ENCODE measurements at regions not wholly inside any gene's neighbourhood (a gene's known extent, or its start where the extent isn't known, plus 50 kb on each side); places are given as distances from the start of the nearest gene placed in this dataset.
"Not testable (repeated sequence)": the region's sequence is repeated elsewhere in the genome, so short reads cannot be mapped to it uniquely, and the experiment has no call there.

GRCh38 chr10:4633186-4633585 is 192.8 kb upstream of the AKR1E2 start:
- DNase-seq, result no peak

DNA sequence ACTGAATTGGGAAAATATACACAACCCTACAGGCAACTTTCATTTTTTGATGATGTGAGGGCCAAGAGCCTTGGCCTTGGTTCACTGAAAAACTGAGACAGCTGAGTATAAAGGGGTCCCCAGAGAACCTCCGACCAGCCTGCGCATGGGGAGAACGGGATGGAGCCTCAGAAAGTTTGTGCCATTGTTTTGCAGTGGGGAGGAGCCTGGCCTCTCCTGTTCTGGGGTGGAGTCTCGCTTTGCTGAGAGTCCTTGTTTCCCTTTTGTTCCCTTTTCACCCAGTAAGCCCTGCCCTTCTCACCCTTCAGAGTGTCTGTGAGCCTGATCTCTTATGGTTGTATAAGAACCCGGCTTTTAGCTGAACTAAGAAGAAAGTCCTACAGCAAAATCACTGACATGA is 193.2 kb upstream of the AKR1E2 start:
- DNase-seq, result no peak

DNA sequence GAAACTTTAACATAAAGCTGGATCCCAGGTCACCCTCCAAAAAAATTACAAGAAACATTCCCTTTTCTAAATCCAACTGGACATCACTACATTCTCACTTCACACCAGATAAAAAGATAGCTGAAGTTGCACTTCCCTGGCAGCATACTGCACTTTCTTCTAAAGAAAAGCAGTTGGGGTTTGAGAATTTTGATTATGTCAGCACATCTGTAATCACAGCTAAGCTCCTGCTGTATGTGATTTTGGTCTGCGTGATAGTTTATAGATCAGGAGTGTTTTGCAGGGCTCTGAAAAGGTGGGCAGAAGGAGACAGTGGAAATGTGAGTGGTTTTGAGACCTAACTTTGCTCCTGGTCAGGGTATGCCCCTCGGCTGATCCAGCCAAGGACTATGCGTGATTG is 199.1 kb upstream of the AKR1E2 start:
- DNase-seq, result no peak

DNA sequence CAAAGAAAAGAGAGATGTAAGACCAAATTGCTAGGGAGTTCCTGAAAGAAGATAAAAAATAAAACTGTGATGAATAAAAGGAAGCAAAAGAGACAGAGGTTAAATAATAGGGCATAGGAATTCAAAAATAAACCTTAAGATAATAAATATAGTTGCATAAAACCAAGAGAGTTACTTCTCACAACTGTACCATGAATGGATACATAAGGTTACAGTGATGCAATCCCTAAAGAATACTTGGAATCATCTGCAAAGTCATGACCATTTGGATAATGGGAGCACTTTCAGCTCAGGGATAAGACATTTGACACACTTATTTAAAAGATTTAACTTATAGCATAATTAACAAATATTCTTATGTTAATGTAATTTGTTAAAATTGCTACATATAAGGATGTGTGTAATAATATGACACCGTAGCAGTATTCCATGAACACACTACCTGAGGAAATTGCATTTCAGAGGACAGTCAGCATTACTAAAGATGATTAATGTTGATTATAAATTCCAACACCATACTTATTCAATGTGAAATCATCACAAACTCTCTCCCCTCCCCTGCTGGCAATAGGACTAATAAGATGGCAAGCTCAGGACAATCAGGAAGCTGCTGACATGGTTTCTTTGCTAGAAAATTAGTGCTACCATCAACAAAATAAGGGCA is 202.1 kb upstream of the AKR1E2 start:
- no peak for DNase-seq

DNA sequence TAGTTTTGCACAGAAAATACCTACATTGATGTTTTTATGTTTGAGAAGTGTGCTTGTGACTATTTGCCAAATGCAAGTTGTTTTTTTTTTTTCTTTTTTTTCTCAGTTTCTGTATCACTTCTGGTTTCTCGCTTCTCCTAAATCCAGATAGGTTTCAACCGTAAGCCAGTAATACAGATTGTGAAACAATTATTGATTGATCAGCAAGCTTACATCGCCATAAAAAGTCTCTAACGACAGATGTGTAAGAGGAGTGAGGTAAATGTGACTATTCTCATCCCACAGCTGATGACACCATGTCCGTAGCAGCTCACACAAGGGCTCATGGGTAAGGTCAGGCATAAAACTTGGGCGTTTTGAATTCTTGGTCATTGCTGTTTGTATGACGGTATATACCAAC is 202.8 kb upstream of the AKR1E2 start:
- DNase-seq, result no peak

DNA sequence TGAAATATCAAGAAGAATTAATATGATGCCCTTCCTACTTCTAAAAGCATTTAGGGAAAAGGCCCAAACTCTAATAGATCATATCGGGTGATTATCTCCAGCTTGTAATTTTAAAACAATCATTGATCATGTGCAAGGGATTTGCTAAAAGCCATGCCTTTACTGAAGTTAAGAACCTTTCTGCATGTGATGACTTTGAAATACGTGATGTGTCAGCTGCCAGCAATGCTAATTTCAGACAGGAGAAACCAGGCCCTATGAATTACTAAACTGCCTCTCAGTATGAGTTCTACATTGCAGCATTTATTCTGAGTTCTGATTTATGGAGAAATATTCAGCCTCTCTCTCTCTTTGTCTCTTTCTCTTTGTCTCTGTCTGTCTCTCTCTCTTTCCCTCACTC is 203.6 kb upstream of the AKR1E2 start:
- no peak for DNase-seq

- DNase-seq, result no peak
Observed at GRCh38 chr10:4617589-4617988, 208.4 kb upstream of the AKR1E2 start.

GRCh38 chr10:4615042-4615441 is 211.0 kb upstream of the AKR1E2 start:
- DNase-seq, result no peak

GRCh38 chr10:4609251-4609650 is 216.8 kb upstream of the AKR1E2 start:
- no peak for DNase-seq

DNA sequence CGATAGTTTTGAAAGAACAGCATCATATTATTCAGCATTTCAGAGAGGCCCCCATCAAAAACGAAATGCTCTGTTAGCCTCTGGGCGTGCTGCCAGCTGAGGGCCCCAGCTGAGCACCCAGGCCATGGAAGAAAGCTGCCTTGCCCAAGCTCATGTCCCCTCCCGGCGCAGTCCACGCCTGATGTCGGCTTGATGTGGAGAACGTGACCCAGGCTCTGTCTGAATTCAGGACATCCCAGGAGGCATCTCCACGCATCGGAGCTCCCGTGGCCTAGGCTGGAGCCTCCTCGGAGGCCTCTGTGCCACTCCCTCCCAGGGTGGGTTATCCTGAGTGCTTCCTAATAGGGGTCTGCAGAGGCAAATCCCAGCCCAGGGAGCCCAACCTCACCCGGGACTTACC is 218.3 kb upstream of the AKR1E2 start:
- DNase-seq, result no peak

DNA sequence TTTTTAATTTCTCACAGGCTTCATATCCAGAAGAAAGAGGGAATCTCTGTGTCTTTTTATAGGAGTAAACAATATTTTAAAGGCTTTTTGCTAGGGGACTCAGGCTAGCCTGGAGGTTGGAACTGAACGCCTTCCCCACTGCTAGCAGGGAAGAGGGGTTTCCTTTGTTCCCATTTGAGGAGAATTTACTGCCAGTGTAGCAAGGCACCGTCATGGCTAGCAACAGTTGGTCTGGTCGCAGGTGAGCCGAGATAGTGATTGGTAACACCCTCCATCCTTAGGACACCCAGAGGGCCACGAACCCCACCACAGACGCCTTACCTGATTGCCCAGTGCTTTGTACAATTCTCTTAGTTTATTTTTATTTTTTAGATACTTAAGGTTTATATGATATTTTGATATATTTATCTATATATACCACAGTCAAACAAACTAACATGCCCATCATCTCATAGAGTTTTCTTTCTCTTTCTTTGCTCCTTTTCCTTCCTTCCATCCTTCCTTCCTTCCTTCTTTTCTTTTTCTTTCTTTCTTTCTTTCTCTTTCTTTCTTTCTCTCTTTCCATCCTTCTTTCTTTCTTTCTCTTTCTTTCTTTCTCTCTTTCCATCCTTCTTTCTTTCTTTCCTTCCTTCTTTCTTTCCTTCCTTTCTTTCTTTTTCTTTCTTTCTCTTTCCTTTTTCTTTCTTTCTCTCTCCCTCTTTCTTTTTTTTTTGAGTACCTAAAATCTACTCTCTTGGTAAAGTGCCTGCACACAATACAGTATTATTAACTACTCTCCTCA is 219.0 kb upstream of the AKR1E2 start:
- no peak for DNase-seq

GRCh38 chr10:4602764-4603491 is 223.1 kb upstream of the AKR1E2 start:
- DNase-seq, result no peak

DNA sequence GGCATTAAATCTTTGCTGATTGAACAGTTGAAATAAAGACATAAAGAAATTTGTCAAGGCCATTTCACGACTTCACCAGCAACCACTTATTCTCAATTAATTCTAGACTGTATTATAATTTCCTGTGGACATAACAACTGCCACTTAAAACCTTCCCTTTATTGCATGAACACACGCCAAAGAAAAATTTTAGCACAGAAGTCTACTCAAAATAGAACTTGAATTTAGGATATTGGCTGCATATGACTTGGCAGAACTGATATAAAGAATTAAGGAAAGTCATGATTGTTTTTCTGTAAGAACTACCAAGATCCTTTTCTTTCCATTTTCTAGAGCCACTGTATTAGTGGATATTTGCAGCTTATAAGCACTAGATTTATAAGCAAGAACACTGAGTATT is 226.5 kb upstream of the AKR1E2 start:
- DNase-seq, result no peak

GRCh38 chr10:4597898-4598297 is 228.1 kb upstream of the AKR1E2 start:
- DNase-seq, result not testable (repeated sequence)

DNA sequence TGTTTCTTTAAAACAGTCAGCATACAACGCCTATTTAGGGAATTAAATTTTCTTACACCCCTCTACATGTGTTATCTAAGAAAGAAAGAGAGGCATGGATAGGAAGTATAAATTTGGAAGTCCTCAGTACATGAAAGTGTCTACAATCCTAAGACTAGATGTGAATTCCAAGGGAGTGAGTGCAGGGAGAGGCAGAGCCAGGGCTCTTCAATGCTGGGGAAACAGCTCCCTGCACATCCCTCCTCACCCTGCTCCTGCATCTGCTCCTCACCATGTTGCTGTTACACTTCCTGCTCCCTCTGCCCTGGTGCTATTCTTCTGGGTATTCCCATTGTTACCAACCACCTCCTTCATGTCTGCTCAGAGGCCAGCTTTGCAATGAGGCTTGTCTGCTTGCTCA is 229.1 kb upstream of the AKR1E2 start:
- no peak for DNase-seq

GRCh38 chr10:4595719-4596319 is 230.2 kb upstream of the AKR1E2 start:
- DNase-seq, result no peak

GRCh38 chr10:4590807-4591206 is 235.2 kb upstream of the AKR1E2 start:
- no peak for DNase-seq

GRCh38 chr10:4588824-4589223 is 237.2 kb upstream of the AKR1E2 start:
- DNase-seq, result no peak

- DNase-seq, result no peak
Observed at GRCh38 chr10:4587466-4587865, 238.5 kb upstream of the AKR1E2 start.

DNA sequence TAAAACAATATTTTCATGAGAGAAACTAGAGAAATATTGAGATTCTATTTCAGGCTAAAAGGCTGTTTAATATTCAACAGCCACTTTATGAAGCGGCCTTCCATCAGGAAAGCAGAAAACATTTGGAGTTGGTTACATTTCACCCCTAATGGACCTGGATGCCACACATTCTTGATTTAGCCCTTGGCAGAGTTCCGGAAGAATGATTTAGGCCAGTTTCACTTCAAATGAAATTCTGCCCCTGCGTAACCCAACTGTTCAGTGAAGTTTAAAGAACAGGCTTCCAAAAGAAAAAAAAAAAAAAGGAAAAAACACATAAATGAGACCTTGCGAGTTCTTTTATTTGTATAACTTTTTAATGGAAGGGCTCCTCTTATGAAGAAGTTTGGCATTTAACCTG is 239.2 kb upstream of the AKR1E2 start:
- DNase-seq, result no peak

DNA sequence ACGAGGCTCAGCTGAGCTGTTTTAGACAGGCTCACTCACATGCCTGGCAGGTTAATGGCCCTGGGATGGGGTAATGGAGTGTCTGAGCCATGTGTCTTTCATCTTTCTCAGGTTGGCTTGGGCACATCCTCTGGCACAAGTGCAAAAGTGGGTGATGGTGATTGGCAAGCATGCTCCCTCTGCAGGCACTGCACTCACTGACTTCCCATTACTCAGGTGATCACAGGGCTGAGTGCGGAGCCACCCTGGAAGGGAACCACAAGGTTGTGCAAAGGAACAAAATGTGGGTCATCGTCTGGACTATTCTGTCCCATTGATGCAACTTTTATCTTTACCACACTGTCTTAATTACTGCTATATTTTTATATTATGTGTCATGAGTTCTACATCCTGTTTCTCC is 244.1 kb upstream of the AKR1E2 start:
- no peak for DNase-seq

DNA sequence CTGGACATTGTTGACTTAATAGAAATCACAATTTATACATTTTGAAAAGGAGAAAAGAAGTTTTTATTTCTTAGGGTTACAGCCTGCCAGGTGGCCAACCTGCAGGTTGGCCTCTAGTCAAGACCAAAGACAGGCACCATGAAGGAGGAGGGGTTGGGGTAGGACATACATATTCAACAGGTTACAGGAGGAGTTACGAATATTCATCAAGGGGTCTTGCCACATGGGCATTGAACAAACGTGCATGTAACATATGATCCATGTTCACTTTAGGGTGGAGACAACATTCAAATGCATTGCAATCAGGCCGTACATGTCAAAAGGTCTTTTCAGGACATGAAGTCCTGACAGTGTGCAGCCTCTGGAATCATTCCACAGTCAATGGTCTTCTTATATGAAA is 246.2 kb upstream of the AKR1E2 start:
- no peak for DNase-seq

DNA sequence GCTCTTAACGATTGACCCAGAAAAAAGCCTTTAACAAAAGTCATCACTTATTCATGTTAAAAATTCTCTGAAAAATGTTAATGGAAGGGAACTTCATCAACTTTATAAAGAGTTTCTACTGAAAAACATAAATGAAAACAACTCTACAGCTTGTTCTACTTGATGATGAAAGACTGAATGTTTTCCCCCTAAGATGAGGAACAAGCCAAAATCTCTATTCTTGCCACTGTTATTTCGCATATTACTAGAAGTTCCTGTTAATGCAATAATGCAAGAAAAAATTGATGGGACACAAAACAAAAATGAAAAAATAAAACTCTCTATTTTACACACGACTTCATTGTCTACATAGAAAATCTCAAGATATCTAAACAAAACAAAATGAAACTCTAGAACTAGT is 249.8 kb upstream of the AKR1E2 start:
- no peak for DNase-seq

GRCh38 chr10:4569151-4569550 is 256.9 kb upstream of the AKR1E2 start:
- DNase-seq, result no peak

All from COR-L47 (cell line).